HG03469 (cell line): ENCODE measurements at regions not wholly inside any gene's neighbourhood (a gene's known extent, or its start where the extent isn't known, plus 50 kb on each side); places are given as distances from the start of the nearest gene placed in this dataset.
"Not testable (repeated sequence)": the region's sequence is repeated elsewhere in the genome, so short reads cannot be mapped to it uniquely, and the experiment has no call there.

ENCODE experiments used
- ATAC-seq: cut with Tn5 transposase; IDR thresholded peaks from one replicate; pipeline ENCODE4 v1.9.1; 2021; ENCODE audit warnings: mild to moderate bottlenecking, moderate library complexity, moderate number of reproducible peaks; ENCODE audit not compliant: unreplicated experiment

GRCh38 chr20:4635781-4636180 lies 50.5 kb upstream of the PRNP start:
- ATAC-seq, result no peak

GRCh38 chr20:4635342-4635741 lies 50.9 kb upstream of the PRNP start:
- no peak for ATAC-seq

- ATAC-seq, result no peak
Measured at GRCh38 chr20:4633780-4634179, 52.5 kb upstream of the PRNP start.

- ATAC-seq, result no peak
Measured at GRCh38 chr20:4633379-4633778, 52.9 kb upstream of the PRNP start.

- ATAC-seq, result no peak
Measured at GRCh38 chr20:4632876-4633275, 53.4 kb upstream of the PRNP start.

- ATAC-seq, result no peak
Measured at GRCh38 chr20:4626228-4626627, 60.0 kb upstream of the PRNP start.

GRCh38 chr20:4625687-4626086 lies 60.6 kb upstream of the PRNP start:
- ATAC-seq, result no peak

- not testable (repeated sequence) for ATAC-seq
Measured at GRCh38 chr20:4624675-4625336, 61.5 kb upstream of the PRNP start.

GRCh38 chr20:4619144-4619543 lies 67.1 kb upstream of the PRNP start:
- not testable (repeated sequence) for ATAC-seq

- no peak for ATAC-seq
Measured at GRCh38 chr20:4617484-4617883, 68.8 kb upstream of the PRNP start.

- no peak for ATAC-seq
Measured at GRCh38 chr20:4617019-4617418, 69.2 kb upstream of the PRNP start.

GRCh38 chr20:4613718-4614620 lies 72.3 kb upstream of the PRNP start:
- ATAC-seq, result no peak

- no peak for ATAC-seq
Measured at GRCh38 chr20:4613184-4613583, 73.1 kb upstream of the PRNP start.

- ATAC-seq, result no peak
Measured at GRCh38 chr20:4610871-4611270, 75.4 kb upstream of the PRNP start.

- no peak for ATAC-seq
Measured at GRCh38 chr20:4609511-4609910, 76.7 kb upstream of the PRNP start.

GRCh38 chr20:4608861-4609260 lies 77.4 kb upstream of the PRNP start:
- no peak for ATAC-seq

- no peak for ATAC-seq
Measured at GRCh38 chr20:4607287-4607713, 79.0 kb upstream of the PRNP start.

GRCh38 chr20:4606051-4606450 lies 80.2 kb upstream of the PRNP start:
- no peak for ATAC-seq

- ATAC-seq, result no peak
Measured at GRCh38 chr20:4605166-4605565, 81.1 kb upstream of the PRNP start.

GRCh38 chr20:4604580-4604979 lies 81.7 kb upstream of the PRNP start:
- ATAC-seq, result no peak

GRCh38 chr20:4603724-4604123 lies 82.5 kb upstream of the PRNP start:
- ATAC-seq, result no peak

- no peak for ATAC-seq
Measured at GRCh38 chr20:4602297-4602631, 84.0 kb upstream of the PRNP start.
